HCT116 (cell line): ENCODE measurements at regions not wholly inside any gene's neighbourhood (a gene's known extent, or its start where the extent isn't known, plus 50 kb on each side); places are given as distances from the start of the nearest gene placed in this dataset.

Source experiments
- ATAC-seq: fragments of 200-7000 bp; cut with Tn5 transposase; 2 replicates; pipeline ENCODE4 v1.9.1; 2020; ENCODE audit warnings: mild to moderate bottlenecking, moderate library complexity
- BruUV-seq: library from RNA; stranded (reverse); fragments of 400-500 nt; replicated peaks from 2 replicates; lab custom pipeline; 2021; lab: Mats Ljungman, UMichigan
- CTCF ChIA-PET: fragments of 300-600 bp; sonication (Branson Sonifier 250); formaldehyde crosslinking; loops from one replicate; lab custom pipeline; 2021; ENCODE audit warnings: antibody characterized with exemption; lab: Charles Lee
- POLR2A ChIA-PET: fragments of 300-600, 350-600 bp; sonication (Branson Sonifier 250); formaldehyde crosslinking; loops from one replicate; lab custom pipeline; 2021; ENCODE audit warnings: antibody characterized with exemption; lab: Charles Lee
- RAD21 ChIA-PET, 2 experiments: fragments of 300-600 bp; sonication (Branson Sonifier 250); formaldehyde crosslinking; loops; one replicate each; lab custom pipeline; 2023; ENCODE audit warnings: low total read pairs in 2 of 2; ENCODE audit not compliant: uncharacterized antibody in 2 of 2, unreplicated experiment in 2 of 2, low non-redundant PET in 1 of 2; lab: Charles Lee
- DNase-seq: peaks from one replicate; pipeline ENCODE4 v3.0.0-alpha.2; 2010; ENCODE audit warnings: low read depth, low spot score
- H2AFZ ChIP-seq: fragments of 200-600 bp; shearing (Covaris generic), sonication (generic); 2 replicates; pipeline ENCODE4 v1.6.1; 2017; ENCODE audit warnings: low read depth, mixed run types, mixed read lengths, antibody characterized with exemption, low read length; ENCODE audit not compliant: poor library complexity, severe bottlenecking
- H3K27ac ChIP-seq: 2 replicates; pipeline ENCODE4 v1.5.1; 2012; ENCODE audit warnings: low read depth, low read length
- H3K27me3 ChIP-seq: fragments of 200-600 bp; sonication (generic); 2 replicates; pipeline ENCODE4 v1.6.1; 2016; ENCODE audit warnings: mixed run types, low read length, mixed read lengths; ENCODE audit not compliant: insufficient read depth
- H3K36me3 ChIP-seq, 2 experiments: fragments of 200-500 bp in 1 of 2; fragments of 200-600 bp in 1 of 2; sonication (Bioruptor generic) in 1 of 2; sonication (generic) in 1 of 2; 2 replicates each; pipeline versions ENCODE4 v1.5.1 to v1.6.1; 2014 to 2016; ENCODE audit warnings: low read length in 2 of 2, inconsistent platforms in 1 of 2, mixed read lengths in 1 of 2, mixed run types in 1 of 2; ENCODE audit not compliant: insufficient read depth in 2 of 2, control insufficient read depth in 1 of 2
- H3K4me1 ChIP-seq, 2 experiments: fragments of 200-600 bp in 1 of 2; sonication (generic) in 1 of 2; 2 replicates each; pipeline versions ENCODE4 v1.5.1 to v1.6.1; 2012 to 2017; ENCODE audit warnings: low read length in 2 of 2, inconsistent platforms in 1 of 2, mild to moderate bottlenecking in 1 of 2, mixed read lengths in 1 of 2, mixed run types in 1 of 2, moderate library complexity in 1 of 2; ENCODE audit not compliant: insufficient read depth in 2 of 2, control insufficient read depth in 1 of 2
- H3K4me2 ChIP-seq: fragments of 200-600 bp; sonication (generic); 2 replicates; pipeline ENCODE4 v1.6.1; 2017; ENCODE audit warnings: mixed run types, low read length, mixed read lengths
- H3K4me3 ChIP-seq, 2 experiments: fragments of 200-600 bp in 1 of 2; sonication (generic) in 1 of 2; replicated peaks in 1 of 2; 2 replicates each; pipeline ENCODE4 v1.5.1; 2011 to 2016; ENCODE audit warnings: low read length in 2 of 2, control low read depth in 1 of 2, low read depth in 1 of 2, mild to moderate bottlenecking in 1 of 2, mixed read lengths in 1 of 2, mixed run types in 1 of 2
- H3K79me2 ChIP-seq: fragments of 200-600 bp; sonication (generic); 2 replicates; pipeline ENCODE4 v1.6.1; 2017; ENCODE audit warnings: mild to moderate bottlenecking, mixed run types, low read length, moderate library complexity, mixed read lengths; ENCODE audit not compliant: insufficient read depth
- H3K9ac ChIP-seq: fragments of 200-600 bp; sonication (generic); 2 replicates; pipeline ENCODE4 v1.6.1; 2016; ENCODE audit warnings: low read length, mixed read lengths
- H3K9me2 ChIP-seq: fragments of 200-600 bp; sonication (generic), shearing (Covaris generic); 2 replicates; pipeline ENCODE4 v1.6.1; 2017; ENCODE audit warnings: mixed run types, mild to moderate bottlenecking, moderate library complexity; ENCODE audit not compliant: insufficient read depth
- H3K9me3 ChIP-seq, 2 experiments: fragments of 200-500 bp in 1 of 2; fragments of 200-600 bp in 1 of 2; sonication (Bioruptor generic) in 1 of 2; sonication (generic) in 1 of 2; 2 replicates each; pipeline ENCODE4 v1.6.1; 2014 to 2017; ENCODE audit warnings: low read length in 2 of 2, mixed read lengths in 2 of 2, inconsistent platforms in 1 of 2, low read depth in 1 of 2, mild to moderate bottlenecking in 1 of 2, mixed run types in 1 of 2, moderate library complexity in 1 of 2; ENCODE audit not compliant: control insufficient read depth in 1 of 2, insufficient read depth in 1 of 2
- H4K20me1 ChIP-seq: fragments of 200-600 bp; sonication (generic), shearing (Covaris generic); 2 replicates; pipeline ENCODE4 v1.6.1; 2017; ENCODE audit warnings: mixed run types, mild to moderate bottlenecking, moderate library complexity; ENCODE audit not compliant: insufficient read depth
- ATF3 ChIP-seq: IDR thresholded peaks from 2 replicates; pipeline ENCODE4 v1.6.1; 2012
- CBX3 ChIP-seq: IDR thresholded peaks from 2 replicates; pipeline ENCODE4 v1.6.1; 2012; ENCODE audit warnings: low read depth
- CEBPB ChIP-seq: IDR thresholded peaks from 2 replicates; pipeline ENCODE4 v1.6.1; 2012; ENCODE audit warnings: low read depth
- EGR1 ChIP-seq: IDR thresholded peaks from 2 replicates; pipeline ENCODE4 v1.6.1; 2012; ENCODE audit warnings: low read depth
- ELF1 ChIP-seq: IDR thresholded peaks from 2 replicates; pipeline ENCODE4 v1.6.1; 2012; ENCODE audit warnings: low read depth, borderline replicate concordance
- EZH2 ChIP-seq: fragments of 200-600 bp; sonication (generic); IDR thresholded peaks from 2 replicates; pipeline ENCODE4 v1.6.1; 2017; ENCODE audit warnings: antibody characterized with exemption, mixed run types
- EZH2phosphoT487 ChIP-seq: fragments of 200-600 bp; IDR thresholded peaks from 2 replicates; pipeline ENCODE4 v1.6.1; 2018; ENCODE audit warnings: antibody characterized with exemption, borderline replicate concordance
- FOSL1 ChIP-seq: IDR thresholded peaks from 2 replicates; pipeline ENCODE4 v1.6.1; 2012; ENCODE audit warnings: low read depth
- JUND ChIP-seq: IDR thresholded peaks from 2 replicates; pipeline ENCODE4 v1.6.1; 2012
- POLR2A ChIP-seq: IDR thresholded peaks from 2 replicates; pipeline ENCODE4 v1.7.0; 2011; ENCODE audit warnings: borderline replicate concordance; ENCODE audit not compliant: insufficient read depth, insufficient read length; ENCODE audit errors: extremely low read depth
- POLR2AphosphoS5 ChIP-seq: IDR thresholded peaks from 2 replicates; pipeline ENCODE4 v1.6.1; 2011; ENCODE audit warnings: mild to moderate bottlenecking, low read depth, low read length, moderate library complexity
- RAD21 ChIP-seq: IDR thresholded peaks from 2 replicates; pipeline ENCODE4 v1.6.1; 2012; ENCODE audit warnings: low read depth, mild to moderate bottlenecking
- REST ChIP-seq: IDR thresholded peaks from 2 replicates; pipeline ENCODE4 v1.6.1; 2012; ENCODE audit warnings: low read depth
- SIN3A ChIP-seq: IDR thresholded peaks from 2 replicates; pipeline ENCODE4 v1.6.1; 2012; ENCODE audit warnings: low read depth
- SP1 ChIP-seq: IDR thresholded peaks from 2 replicates; pipeline ENCODE4 v1.6.1; 2012; ENCODE audit warnings: low read depth
- TCF7L2 ChIP-seq: IDR thresholded peaks from 2 replicates; pipeline ENCODE4 v1.7.0; 2011; ENCODE audit warnings: borderline replicate concordance, inconsistent platforms; ENCODE audit not compliant: insufficient read depth, insufficient read length; ENCODE audit errors: extremely low read depth
- ZBTB33 ChIP-seq: IDR thresholded peaks from 2 replicates; pipeline ENCODE4 v1.6.1; 2011; ENCODE audit warnings: mild to moderate bottlenecking, low read length, moderate library complexity; ENCODE audit not compliant: insufficient replicate concordance; ENCODE audit errors: extremely low read depth
- ZFX ChIP-seq: fragments of 450-650 bp; IDR thresholded peaks from 2 replicates; pipeline ENCODE4 v1.6.1; 2017
- ZNF274 ChIP-seq: fragments of 200-500 bp; sonication (Bioruptor generic); IDR thresholded peaks from 2 replicates; pipeline ENCODE4 v1.6.1; 2014; ENCODE audit warnings: mild to moderate bottlenecking, low read depth, low read length, inconsistent platforms
- intact Hi-C: fragments of 100-400 bp; cut with micrococcal nuclease; formaldehyde crosslinking; loops from 2 replicates; pipeline ENCODE4 v1.10.0; 2022

DNA sequence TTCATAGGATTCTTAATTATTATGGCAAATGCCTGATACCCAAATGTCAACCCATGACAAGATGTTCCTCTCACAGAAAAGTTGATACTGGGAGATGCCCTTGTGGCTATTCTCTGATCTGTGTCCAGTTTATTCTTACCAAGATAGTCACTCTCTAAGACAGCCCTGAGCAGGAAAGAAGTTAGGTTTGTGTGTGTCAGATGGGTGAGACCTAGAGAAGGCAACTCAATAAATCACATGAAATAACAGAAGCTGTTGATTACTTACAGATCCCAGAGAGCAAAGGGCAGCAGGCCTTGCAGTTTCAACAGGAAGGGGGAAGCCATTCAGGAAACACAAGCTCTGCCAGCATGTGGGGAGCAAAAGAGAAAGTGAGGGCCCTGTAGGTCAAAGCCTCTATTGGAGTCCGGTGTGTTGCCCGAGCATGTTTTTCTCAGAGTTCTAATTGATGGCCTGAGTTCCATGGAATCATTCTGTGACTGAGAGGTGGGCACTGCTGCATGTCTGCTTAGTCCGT, 1193.7 kb upstream of the CDH18 start:
- no peak overlapping the region for H3K4me3 ChIP-seq
- H3K36me3 ChIP-seq = no peaks in the 10 kb centered on the region
- DNase-seq (no peak), ATAC-seq (no peak)
- H3K4me2 ChIP-seq = no peak overlapping the region
- no peaks in the 10 kb centered on the region for H3K27me3 ChIP-seq
- H3K79me2 ChIP-seq = no peaks in the 10 kb centered on the region
- H3K9me3 ChIP-seq = peaks cover 13 to 17% of the 10 kb centered on the region in 2 experiments; a peak in 3 of 4 replicates
- CTCF ChIA-PET = no interaction called here
- intact Hi-C loops = no loop called here
- POLR2A ChIA-PET = no interaction called here
- H3K27ac ChIP-seq = no peak overlapping the region
- H4K20me1 ChIP-seq = no peaks in the 10 kb centered on the region
- no peak overlapping the region for H2AFZ ChIP-seq
- no peak overlapping the region for H3K9ac ChIP-seq
- no peaks in the 10 kb centered on the region for H3K9me2 ChIP-seq
- TF ChIP-seq EZH2 (no peak), REST (no peak), ELF1 (no peak), ZNF274 (no peak), CEBPB (no peak), ATF3 (no peak), TCF7L2 (no peak), RAD21 (no peak), JUND (no peak), CBX3 (no peak), ZFX (no peak), EZH2phosphoT487 (no peak), FOSL1 (no peak), SP1 (no peak), POLR2AphosphoS5 (no peak), ZBTB33 (no peak), POLR2A (no peak), SIN3A (no peak), EGR1 (no peak)
- no peaks in the 10 kb centered on the region for H3K4me1 ChIP-seq
- RAD21 ChIA-PET = no interaction called here
- no TSS peak for BruUV-seq
